Dedifferentiated amniotic fluid mesenchymal stem cell (primary cell): ENCODE measurements at regions not wholly inside any gene's neighbourhood (a gene's known extent, or its start where the extent isn't known, plus 50 kb on each side); places are given as distances from the start of the nearest gene placed in this dataset.
"Not testable (repeated sequence)": the region's sequence is repeated elsewhere in the genome, so short reads cannot be mapped to it uniquely, and the experiment has no call there.

ENCODE experiments used
- DNase-seq: peaks from one replicate; pipeline ENCODE4 v3.0.0-alpha.2; 2016; ENCODE audit errors: extremely low spot score

GRCh38 chr14:19052977-19053376, 85.7 kb downstream of the POTEM start:
- not testable (repeated sequence) for DNase-seq

DNA sequence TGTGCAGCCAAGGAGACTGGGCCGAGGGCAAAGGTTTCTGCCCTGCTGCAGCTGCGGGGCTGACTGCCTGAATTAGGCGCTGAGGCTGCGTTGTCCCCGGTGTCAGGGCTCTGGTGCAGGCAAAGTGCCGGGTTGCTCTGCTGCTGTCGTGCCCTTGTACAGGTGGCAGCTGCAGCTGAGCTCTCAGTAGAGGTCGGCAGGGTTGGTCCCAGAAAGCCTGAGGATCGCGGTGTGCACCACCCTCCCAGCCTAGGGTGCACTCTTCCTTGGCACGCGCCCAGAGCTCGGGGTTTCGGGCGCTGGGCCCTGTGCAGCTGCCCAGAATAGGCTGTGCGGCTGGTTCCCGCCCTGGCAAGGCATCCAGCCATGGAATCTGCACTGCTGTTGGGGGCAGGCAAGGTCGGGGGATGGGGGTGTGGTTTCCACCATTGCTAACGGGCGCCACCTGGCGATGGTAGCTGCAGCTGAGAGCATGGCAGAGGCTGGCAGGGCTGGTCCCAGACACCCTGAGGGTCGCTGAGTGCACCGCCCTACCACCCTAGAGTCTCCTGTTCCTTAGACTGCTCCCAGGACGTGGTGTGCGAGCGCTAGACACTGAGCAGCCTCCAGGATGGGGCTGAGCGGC, 86.3 kb downstream of the POTEM start:
- DNase-seq, result not testable (repeated sequence)

GRCh38 chr14:19054108-19054721, 87.0 kb downstream of the POTEM start:
- not testable (repeated sequence) for DNase-seq

DNA sequence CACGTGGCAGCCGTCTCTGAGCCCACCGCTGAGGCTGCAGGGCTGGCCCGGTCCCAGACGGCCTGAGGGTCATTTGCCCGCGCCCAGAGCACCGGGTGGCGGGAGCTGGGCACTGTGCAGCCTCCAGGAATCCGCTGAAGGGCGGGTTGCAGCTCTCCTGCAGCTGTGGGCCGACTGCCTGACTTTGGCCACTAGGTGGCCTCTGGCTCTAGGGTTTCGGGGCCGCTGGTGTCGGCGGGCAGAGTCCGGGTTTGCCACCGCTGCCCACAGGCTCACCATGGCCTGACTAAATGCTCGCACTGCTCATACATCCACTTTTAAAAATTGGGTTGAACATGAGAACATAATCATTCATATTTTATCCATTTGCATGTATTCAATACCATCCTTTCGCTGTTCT, 87.7 kb downstream of the POTEM start:
- not testable (repeated sequence) for DNase-seq

DNA sequence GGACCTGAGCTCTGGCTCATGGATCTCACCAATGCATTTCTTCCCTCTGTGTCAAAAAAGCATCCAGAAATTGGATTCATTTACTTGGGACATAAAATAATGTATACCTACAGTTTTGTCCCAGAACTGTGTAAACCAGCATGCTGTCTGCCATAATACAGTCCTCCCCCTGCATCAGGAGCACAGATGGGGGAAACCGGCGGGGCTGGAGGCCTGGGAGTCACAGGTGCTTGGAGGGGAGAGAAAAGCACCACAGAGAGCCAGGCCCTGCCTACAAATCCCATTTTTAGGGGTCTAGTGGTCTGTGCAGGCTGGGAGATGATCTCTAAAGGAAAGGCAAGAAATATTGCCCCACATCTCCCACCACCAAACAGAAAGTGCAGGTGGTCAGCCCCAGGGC, 91.8 kb downstream of the POTEM start:
- not testable (repeated sequence) for DNase-seq

- DNase-seq, result not testable (repeated sequence)
Observed at GRCh38 chr14:19061689-19062450, 94.6 kb downstream of the POTEM start.

- not testable (repeated sequence) for DNase-seq
Observed at GRCh38 chr14:19068957-19069356, 101.7 kb downstream of the POTEM start.

DNA sequence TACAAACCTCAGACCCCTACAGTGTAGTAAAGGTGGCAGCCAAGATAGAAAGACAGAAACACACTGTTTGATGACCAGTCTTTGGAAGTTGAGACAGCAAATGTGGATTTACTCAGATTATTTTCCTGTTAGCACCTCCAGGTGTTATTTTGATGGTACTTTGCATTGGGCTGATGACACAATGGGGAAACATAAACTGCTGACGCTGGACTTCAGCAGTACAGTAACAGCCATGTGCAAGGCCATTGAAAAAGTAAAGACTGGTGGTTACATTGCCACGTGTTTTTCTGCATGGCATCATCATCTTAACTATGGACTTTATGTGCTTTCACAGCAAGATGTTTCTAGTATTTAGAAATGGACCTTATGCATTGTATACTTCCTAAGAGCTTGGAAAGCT, 105.3 kb downstream of the POTEM start:
- DNase-seq, result not testable (repeated sequence)

- DNase-seq, result not testable (repeated sequence)
Observed at GRCh38 chr14:19088632-19089031, 121.4 kb downstream of the POTEM start.

GRCh38 chr14:19093227-19093626, 126.0 kb downstream of the POTEM start:
- DNase-seq, result not testable (repeated sequence)

DNA sequence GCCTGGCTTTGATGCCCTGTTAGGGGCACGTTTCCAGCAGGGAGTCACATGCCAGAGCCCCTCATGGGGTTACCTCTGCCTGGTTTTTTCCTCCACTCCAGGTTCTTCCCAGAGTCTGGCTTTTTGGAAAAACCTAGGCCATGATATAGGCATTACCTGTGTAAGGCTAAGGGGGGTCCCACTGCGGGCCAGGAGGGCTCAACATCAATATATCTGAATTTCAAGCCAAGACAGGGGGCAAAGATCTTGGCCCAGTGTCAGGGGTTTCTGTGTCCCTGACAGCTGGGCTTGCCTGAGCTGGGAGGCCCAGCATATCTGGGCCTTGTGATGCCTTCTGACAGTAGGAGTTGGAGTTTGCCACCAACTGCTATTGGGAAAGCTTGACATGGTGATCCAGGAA, 127.5 kb downstream of the POTEM start:
- DNase-seq, result not testable (repeated sequence)

GRCh38 chr14:19095167-19095566, 127.9 kb downstream of the POTEM start:
- DNase-seq, result not testable (repeated sequence)

DNA sequence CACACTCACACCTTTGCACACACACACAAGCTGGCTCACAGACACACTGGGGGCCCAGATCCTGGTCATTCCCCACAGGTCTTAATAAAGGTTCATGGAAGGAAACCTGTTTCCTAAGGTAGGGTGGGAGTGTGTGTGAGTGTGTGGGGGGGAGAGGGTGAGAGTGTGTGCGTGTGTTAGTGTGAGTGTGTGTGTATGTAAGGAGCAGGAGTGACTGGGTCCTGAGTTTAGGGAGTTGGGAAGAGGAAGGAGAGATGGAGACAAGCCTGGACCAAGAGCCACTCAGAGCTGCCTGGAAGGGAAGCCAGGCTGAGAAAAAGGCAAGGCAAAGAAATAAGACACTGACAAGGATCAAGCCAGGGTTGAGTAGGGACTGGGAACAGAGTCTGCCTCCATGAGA, 129.2 kb downstream of the POTEM start:
- not testable (repeated sequence) for DNase-seq

- DNase-seq, result not testable (repeated sequence)
Observed at GRCh38 chr14:19096876-19097275, 129.6 kb downstream of the POTEM start.

DNA sequence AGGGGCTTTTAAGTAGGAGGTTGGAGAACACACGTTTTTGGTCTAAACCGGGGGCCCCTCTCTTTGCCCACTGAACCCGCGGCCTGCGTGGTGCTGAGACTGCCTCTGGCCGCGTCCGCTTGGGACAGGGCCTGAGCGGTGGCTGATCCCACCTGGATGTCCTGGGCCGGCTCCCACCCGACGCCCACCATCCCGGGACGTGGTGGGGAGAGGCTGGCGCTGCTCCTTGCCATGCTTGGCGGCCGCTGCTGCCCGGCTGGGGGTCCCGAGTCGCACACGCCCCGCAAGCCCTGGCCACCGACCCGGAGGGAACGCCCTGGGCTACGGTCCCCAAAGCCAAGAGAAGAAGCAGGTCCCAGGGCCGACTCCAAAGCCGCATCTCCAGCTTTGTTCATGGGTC, 130.1 kb downstream of the POTEM start:
- DNase-seq, result not testable (repeated sequence)

GRCh38 chr14:19097750-19098149, 130.5 kb downstream of the POTEM start:
- DNase-seq, result not testable (repeated sequence)

- DNase-seq, result not testable (repeated sequence)
Observed at GRCh38 chr14:19098230-19098629, 131.0 kb downstream of the POTEM start.

DNA sequence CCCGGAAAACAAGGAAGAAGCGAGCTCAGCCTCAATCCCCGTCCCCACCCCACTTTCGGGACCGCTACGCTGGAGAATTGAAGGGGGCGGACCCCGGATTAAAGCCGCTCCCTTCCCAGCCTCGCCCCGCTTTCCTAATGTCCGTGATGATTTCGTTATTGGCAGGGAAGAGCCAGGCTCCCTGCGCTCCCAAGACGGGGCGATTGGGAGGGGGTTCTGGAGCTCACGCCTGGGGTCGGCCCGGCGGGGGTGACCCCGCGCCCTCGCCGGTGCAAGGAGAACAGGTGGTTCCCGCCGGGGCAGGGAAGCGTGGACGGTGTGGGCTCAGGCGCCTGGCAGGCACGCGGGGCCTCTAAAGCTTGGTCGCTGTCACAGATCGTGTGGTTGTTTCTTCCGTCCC, 131.5 kb downstream of the POTEM start:
- not testable (repeated sequence) for DNase-seq

GRCh38 chr14:19099336-19099735, 132.1 kb downstream of the POTEM start:
- not testable (repeated sequence) for DNase-seq

DNA sequence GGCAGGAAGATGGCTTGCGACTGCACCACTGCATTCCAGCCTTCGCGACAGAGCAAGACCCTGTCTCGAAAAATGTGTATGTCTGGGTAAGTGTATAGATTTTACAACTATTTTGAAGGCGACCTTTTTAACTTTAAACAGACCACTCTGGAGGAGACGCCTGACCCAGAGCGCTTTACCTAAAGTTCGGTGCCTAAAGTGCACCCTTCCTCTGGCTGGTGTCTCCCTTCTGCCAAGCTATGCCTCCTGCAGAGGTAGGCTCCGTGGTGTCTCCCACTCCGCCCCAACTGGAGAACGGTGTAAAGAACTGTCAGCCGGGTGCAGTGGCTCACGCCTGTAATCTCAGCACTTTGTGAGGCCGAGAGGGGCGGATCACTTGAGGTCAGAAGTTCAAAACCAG, 132.7 kb downstream of the POTEM start:
- not testable (repeated sequence) for DNase-seq

DNA sequence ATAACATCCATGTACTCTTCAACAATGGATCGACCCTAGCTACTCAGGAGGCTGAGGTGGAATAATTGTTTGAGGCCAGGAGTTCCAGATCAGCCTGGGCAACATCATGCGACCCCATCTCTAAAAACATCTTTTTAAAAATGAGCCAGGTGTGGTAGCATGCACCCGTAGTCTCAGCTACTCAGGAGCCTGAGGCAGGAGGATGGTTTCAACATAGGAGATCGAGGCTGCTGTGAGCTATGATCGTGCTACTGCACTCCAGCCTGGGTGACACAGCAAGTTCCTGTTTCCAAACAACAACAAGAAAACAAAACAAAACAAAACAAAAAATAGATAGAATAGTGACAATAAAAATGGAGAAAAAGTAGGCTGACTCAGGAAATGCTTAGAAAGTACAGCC, 138.3 kb downstream of the POTEM start:
- DNase-seq, result not testable (repeated sequence)

DNA sequence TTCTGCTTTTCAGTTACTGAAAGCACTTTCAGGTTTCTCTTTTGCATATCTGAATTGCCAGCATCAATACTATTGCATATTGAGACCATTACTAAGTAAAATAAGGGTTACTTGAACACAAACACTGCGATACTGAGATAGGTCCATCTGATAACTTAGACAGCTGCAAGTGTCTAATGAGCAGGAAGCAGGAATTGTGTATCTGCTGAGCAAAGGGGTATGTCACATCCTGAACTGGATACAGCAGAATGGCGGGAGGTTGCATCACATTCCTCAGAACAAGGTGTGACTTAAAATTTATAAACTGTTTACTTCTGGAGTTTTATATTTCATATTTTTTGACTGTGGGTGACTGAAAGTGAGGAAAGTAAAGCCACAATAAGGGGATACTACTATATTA, 142.7 kb downstream of the POTEM start:
- not testable (repeated sequence) for DNase-seq

DNA sequence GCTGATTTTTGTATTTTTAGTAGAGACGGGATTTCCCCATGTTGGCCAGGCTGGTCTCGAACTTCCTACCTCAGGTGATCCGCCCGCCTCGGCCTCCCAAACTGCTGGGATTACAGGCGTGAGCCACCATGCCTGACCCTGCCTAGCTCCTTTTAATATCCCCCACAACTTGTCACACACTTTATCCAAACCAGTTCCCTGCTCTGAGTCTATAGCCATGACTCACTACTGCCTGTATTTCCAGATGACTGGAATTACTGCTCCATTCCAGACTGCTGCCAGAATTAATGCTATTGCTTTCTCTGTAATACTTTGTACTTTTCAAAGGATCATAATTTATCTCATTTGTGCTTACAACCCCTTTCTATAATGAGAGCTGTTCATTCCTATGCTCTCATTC, 153.1 kb downstream of the POTEM start:
- not testable (repeated sequence) for DNase-seq
